Putamen (tissue), 1 donor: ENCODE measurements at regions not wholly inside any gene's neighbourhood (a gene's known extent, or its start where the extent isn't known, plus 50 kb on each side); places are given as distances from the start of the nearest gene placed in this dataset.
"Not testable (repeated sequence)": the region's sequence is repeated elsewhere in the genome, so short reads cannot be mapped to it uniquely, and the experiment has no call there.

Experiments
- DNase-seq: peaks from one replicate; pipeline ENCODE4 v3.0.0-alpha.2; 2016; ENCODE audit warnings: low spot score

- DNase-seq, result not testable (repeated sequence)
Measured at GRCh38 chrX:27156921-27157320, 306.2 kb downstream of the PPP4R3C start.

- no peak for DNase-seq
Measured at GRCh38 chrX:27136325-27136724, 326.8 kb downstream of the PPP4R3C start.

- DNase-seq, result no peak
Measured at GRCh38 chrX:27132862-27133261, 330.3 kb downstream of the PPP4R3C start.

GRCh38 chrX:27087176-27087575 lies 376.0 kb downstream of the PPP4R3C start:
- DNase-seq, result not testable (repeated sequence)

DNA sequence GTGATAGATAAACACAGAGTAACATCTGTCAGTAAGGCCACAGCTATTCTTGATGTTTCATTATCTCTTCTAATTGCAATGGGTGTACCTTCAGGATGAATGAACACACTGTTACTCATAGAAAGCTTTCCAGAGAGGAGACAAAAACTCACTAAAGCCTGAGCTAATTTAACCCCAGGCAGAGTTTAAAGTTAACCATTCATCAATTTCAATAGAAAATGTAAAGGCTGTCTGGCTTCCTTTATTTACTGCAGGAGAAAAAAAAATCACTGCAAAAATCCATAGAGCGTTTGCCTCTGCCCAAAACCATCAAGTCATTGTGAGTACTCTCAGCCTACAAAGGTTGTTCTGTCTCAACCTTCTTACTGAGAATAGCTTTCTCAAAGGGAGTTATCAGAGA lies 376.9 kb downstream of the PPP4R3C start:
- no peak for DNase-seq

- DNase-seq, result no peak
Measured at GRCh38 chrX:27085346-27085745, 377.8 kb downstream of the PPP4R3C start.

DNA sequence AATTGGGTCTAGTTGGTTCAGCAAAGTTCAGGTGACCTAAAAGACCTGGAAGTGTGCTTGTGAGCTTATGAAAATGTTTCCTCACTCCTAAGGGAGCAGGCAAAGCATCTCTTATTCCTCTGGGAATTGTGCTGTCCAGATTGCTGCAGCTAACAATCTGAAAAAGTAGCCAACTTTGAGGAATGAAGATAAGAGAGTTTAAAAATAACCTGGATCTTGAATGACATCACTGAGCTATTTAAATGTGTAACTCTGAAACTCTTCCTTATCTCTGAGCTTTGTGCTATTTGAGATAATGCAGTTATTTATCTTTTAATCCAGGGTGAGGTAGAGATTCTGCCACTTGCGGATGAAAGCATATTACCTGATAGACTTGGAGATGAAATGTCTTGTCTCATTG lies 384.8 kb downstream of the PPP4R3C start:
- DNase-seq, result no peak

GRCh38 chrX:27057883-27058282 lies 405.3 kb downstream of the PPP4R3C start:
- DNase-seq, result no peak

- no peak for DNase-seq
Measured at GRCh38 chrX:27039332-27039731, 423.8 kb downstream of the PPP4R3C start.

- DNase-seq, result no peak
Measured at GRCh38 chrX:27008486-27008885, 454.7 kb downstream of the PPP4R3C start.

DNA sequence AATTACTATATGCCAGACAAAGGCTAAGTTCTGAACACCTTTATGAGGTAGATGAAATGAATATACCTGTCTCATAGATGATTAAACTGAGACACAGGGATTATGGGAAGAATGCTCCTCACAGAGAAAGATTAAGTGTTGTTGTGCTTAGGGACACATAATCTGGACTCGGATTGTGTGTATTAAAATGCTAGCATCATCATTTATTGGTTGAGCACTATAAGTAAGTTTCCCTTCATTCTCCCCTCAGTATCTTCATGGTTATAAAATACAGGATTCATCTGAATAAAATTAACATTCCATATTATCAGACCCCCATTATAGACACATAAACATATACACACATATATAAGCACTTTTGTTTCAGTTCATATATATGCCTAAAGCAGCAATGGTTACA lies 463.5 kb downstream of the PPP4R3C start:
- DNase-seq, result no peak

GRCh38 chrX:26958261-26958660 lies 504.9 kb downstream of the PPP4R3C start:
- DNase-seq, result no peak

- no peak for DNase-seq
Measured at GRCh38 chrX:26954029-26954428, 509.1 kb downstream of the PPP4R3C start.

DNA sequence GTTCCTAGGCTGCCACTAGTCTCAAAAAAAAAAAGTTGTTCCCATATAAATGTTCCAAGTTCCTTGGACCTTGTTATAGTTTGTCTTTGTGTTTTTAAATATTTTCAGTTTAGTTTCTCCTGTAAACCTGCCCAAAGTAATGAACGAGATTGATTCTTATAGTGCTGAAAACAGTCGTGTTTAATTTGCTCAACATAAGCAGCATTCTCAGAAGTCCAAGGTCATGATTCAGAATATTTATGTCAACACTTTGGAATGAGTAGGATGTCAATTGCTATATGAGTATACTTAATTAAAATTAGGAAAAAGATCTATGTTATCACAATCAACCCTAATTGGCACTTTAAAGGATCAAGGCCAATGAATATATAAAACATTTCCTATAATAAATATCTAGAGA lies 510.9 kb downstream of the PPP4R3C start:
- no peak for DNase-seq

DNA sequence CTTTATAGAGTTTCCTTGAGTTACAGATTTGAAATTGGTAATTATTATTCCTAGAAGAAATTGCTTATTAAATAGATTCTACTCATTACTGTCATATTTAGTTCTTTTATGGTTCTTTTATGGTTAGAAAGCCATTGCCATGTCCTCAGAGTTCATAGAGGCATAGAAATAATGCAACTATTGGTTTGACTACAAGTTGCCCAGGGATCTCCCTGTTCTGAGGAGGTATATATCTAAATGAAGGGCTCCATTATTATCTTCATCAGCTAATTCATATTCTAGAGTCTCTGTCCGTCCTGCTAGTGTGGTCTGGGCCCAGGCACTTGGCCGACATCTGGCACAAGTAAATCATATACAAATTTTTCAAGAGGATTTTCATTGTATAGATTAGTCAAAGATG lies 535.7 kb downstream of the PPP4R3C start:
- no peak for DNase-seq

GRCh38 chrX:26925088-26925487 lies 538.1 kb downstream of the PPP4R3C start:
- no peak for DNase-seq

DNA sequence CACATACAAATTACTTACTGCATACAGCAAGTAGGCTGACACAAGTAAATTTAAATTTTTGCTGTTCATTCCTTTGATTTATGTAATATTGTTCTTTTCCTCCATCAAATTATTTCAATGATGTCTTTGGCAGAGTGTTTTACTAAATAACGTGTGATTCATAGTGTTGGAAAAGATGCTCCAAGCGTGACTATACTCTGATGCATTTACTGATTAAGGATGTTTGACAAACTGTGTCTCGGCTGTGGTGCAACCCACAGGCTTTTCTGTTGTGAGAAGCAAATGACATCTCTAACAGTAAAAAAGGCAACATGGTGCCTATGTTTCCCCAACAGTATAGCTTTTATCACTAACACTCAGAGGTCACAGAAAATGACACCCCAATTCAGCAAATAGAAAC lies 540.9 kb downstream of the PPP4R3C start:
- no peak for DNase-seq

- DNase-seq, result no peak
Measured at GRCh38 chrX:26918631-26919030, 544.5 kb downstream of the PPP4R3C start.

DNA sequence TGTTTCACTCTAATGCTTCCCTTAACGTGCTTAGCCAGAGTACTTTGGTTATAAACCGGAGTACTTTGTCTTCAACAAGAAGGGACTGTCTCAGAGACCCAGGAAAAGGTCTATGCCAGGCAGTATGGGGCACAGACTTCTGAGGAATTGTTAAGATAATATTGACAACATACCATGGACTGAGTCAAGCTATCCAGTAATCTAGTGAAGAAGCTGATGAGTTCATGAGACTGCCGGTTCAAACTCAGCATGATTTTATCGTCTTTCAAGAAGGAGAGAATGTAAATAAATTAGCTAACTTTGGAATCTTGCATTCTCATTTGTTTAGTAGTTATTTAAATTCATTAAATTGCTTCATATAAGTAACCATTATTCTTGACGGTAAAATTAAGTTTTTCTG lies 546.1 kb downstream of the PPP4R3C start:
- no peak for DNase-seq

- DNase-seq, result no peak
Measured at GRCh38 chrX:26915064-26915463, 548.1 kb downstream of the PPP4R3C start.

DNA sequence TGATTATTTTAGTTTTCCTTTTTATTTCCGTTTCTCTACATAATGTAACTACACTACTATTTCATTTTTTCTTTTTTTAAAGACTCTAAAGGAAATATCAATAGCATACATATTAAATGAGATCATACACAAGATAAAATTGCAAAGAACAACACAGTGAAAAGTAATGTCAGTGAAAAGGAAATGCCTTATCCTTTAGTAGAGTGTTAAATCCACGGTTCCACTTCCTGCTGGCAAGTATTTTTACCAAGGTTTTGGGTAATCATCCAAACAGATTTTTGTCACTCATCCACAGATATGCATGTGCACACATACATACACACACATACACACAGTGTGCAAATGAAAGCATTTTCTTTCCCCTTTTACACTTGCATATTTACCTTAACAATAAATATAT lies 548.9 kb downstream of the PPP4R3C start:
- no peak for DNase-seq

DNA sequence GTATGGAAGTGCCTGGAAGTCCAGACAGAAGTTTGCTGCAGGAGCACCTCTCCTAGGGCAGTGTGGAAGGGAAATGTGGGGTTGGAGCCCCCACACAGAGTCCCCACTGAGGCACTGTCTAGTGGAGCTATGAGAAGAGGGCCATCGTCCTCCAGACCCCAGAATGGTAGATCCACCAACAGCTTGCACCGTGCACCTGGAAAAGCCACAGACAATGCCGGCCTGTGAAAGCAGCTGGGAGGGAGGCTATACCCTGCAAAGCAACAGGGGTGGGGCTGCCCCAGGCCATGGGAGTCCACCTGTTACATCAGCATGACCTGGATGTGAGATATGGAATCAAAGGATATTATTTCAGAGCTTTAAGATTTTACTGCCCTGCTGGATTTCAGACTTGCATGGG lies 551.4 kb downstream of the PPP4R3C start:
- DNase-seq, result not testable (repeated sequence)

DNA sequence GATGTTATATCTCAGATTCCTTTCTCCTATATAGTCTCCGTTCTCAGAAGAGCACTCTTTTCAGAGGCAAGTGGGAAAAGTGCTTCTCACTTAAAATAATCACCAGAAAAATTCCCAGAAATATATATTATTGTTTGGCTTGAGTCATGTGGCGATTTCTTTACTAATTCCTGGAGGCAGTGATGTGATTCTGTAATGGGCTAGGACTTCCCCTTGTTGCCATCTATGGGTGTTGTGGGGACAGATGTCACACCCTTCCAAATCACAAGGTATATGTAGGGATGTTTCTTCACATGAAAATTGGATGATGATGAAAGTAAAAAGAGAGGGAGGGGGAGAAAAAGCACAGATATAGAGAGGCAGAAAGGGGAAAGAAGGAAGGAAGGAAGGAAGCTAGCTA lies 553.4 kb downstream of the PPP4R3C start:
- no peak for DNase-seq

GRCh38 chrX:26908218-26908617 lies 554.9 kb downstream of the PPP4R3C start:
- DNase-seq, result no peak

- no peak for DNase-seq
Measured at GRCh38 chrX:26889574-26889973, 573.6 kb downstream of the PPP4R3C start.
